Breast epithelium (tissue), 4 donors: ENCODE measurements at regions not wholly inside any gene's neighbourhood (a gene's known extent, or its start where the extent isn't known, plus 50 kb on each side); places are given as distances from the start of the nearest gene placed in this dataset.

Experiments
- DNase-seq, 2 donors: peaks; one replicate each; pipeline ENCODE4 v3.0.0-alpha.2; 2019; ENCODE audit warnings: low spot score in 2 of 2
- H3K27ac ChIP-seq, 2 donors: fragments of 200-600 bp; sonication (generic) in 1 of 2; one replicate each; pipeline ENCODE4 v1.5.1; 2016 to 2019; ENCODE audit warnings: mild to moderate bottlenecking in 1 of 2
- H3K27me3 ChIP-seq, 2 donors: fragments of 200-600 bp; sonication (generic) in 1 of 2; one replicate each; pipeline versions ENCODE4 v1.5.1 to v1.6.0; 2017 to 2019; ENCODE audit warnings: control low read depth in 1 of 2, mild to moderate bottlenecking in 1 of 2
- H3K36me3 ChIP-seq: fragments of 200-600 bp; one replicate; pipeline ENCODE4 v1.5.1; 2019
- H3K4me1 ChIP-seq, 2 donors: fragments of 200-600 bp; sonication (generic); one replicate each; pipeline ENCODE4 v1.5.1; 2016 to 2019; ENCODE audit warnings: control low read depth in 1 of 2
- H3K4me3 ChIP-seq, 3 donors: fragments of 200-600 bp; sonication (generic); 1 replicate in 2 of 3; 2 replicates in 1 of 3; pipeline ENCODE4 v1.5.1; 2016 to 2019; ENCODE audit warnings: mild to moderate bottlenecking in 3 of 3, moderate library complexity in 2 of 3
- H3K9me3 ChIP-seq, 2 donors: fragments of 200-600 bp; sonication (generic) in 1 of 2; one replicate each; pipeline ENCODE4 v1.5.1; 2016 to 2019; ENCODE audit warnings: control low read depth in 1 of 2
- POLR2A ChIP-seq: fragments of 450-650 bp; IDR thresholded peaks from one replicate; pipeline ENCODE4 v1.6.1; 2016; ENCODE audit warnings: antibody characterized with exemption, mild to moderate bottlenecking, moderate library complexity
- POLR2AphosphoS5 ChIP-seq, 3 donors: sonication (generic); formaldehyde crosslinking; IDR thresholded peaks; one replicate each; pipeline ENCODE4 v1.6.1; 2017; ENCODE audit warnings: antibody characterized with exemption in 3 of 3
- intact Hi-C: fragments of 100-400 bp; cut with DNase I; formaldehyde crosslinking; loops from one replicate; pipeline ENCODE4 v1.15.1; 2023; ENCODE audit warnings: low total_unique reads
- TF ChIP-seq, protein P1 (sequence below), 3 donors: fragments of 450-650 bp; IDR thresholded peaks; one replicate each; pipeline ENCODE4 v1.5.1; 2016 to 2017; ENCODE audit warnings: antibody characterized with exemption in 3 of 3, mild to moderate bottlenecking in 3 of 3, moderate library complexity in 3 of 3

DNA sequence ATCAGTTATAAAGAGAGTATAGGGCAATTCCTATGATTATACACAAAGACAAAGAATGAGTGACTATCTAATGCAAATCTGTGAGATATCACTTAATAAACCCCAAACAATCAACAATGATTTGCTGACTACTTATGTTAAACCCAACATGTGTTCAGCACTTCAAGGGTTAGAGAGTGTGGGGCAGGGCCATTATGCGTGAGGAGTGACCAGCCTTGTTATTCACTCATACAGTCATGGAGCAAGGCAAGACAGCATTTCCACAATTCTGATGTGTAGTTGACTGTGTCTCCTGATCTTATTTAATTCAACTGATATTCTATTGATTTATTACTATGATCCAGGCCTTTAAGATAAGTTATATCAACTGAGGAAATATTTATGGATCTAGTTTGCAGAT, 251.7 kb downstream of the CYRIA start:
- H3K36me3 ChIP-seq = no peaks in the 10 kb centered on the region
- TF ChIP-seq POLR2A = no peak
- TF ChIP-seq, protein P1, sequence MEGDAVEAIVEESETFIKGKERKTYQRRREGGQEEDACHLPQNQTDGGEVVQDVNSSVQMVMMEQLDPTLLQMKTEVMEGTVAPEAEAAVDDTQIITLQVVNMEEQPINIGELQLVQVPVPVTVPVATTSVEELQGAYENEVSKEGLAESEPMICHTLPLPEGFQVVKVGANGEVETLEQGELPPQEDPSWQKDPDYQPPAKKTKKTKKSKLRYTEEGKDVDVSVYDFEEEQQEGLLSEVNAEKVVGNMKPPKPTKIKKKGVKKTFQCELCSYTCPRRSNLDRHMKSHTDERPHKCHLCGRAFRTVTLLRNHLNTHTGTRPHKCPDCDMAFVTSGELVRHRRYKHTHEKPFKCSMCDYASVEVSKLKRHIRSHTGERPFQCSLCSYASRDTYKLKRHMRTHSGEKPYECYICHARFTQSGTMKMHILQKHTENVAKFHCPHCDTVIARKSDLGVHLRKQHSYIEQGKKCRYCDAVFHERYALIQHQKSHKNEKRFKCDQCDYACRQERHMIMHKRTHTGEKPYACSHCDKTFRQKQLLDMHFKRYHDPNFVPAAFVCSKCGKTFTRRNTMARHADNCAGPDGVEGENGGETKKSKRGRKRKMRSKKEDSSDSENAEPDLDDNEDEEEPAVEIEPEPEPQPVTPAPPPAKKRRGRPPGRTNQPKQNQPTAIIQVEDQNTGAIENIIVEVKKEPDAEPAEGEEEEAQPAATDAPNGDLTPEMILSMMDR (IDR thresholded peaks at IDR 0.05) = no peak
- no peak for TF ChIP-seq POLR2AphosphoS5 (IDR thresholded peaks at IDR 0.05)
- DNase-seq = no peak
- intact Hi-C loops = no loop called here
- H3K4me3 ChIP-seq = no peak overlapping the region
- peaks cover 0 to 4% of the 10 kb centered on the region in 2 donors for H3K9me3 ChIP-seq
- H3K27me3 ChIP-seq = no peaks in the 10 kb centered on the region
- H3K4me1 ChIP-seq = no peaks in the 10 kb centered on the region
- H3K27ac ChIP-seq = no peak overlapping the region

- no peak for DNase-seq
- no peak for TF ChIP-seq POLR2AphosphoS5 (IDR thresholded peaks at IDR 0.05)
- TF ChIP-seq, protein P1 (IDR thresholded peaks at IDR 0.05) = no peak
- no peak for TF ChIP-seq POLR2A
- H3K9me3 ChIP-seq = peaks cover 0 to 4% of the 10 kb centered on the region in 2 donors
- H3K27me3 ChIP-seq = no peaks in the 10 kb centered on the region
- no peaks in the 10 kb centered on the region for H3K36me3 ChIP-seq
- intact Hi-C loops = no loop called here
- no peak overlapping the region for H3K4me3 ChIP-seq
- no peak overlapping the region for H3K27ac ChIP-seq
- no peaks in the 10 kb centered on the region for H3K4me1 ChIP-seq
Measured at GRCh38 chr2:16413285-16413684, 252.3 kb downstream of the CYRIA start.

- H3K27ac ChIP-seq = no peak overlapping the region
- H3K9me3 ChIP-seq = peaks cover 0 to 4% of the 10 kb centered on the region in 2 donors
- no peak overlapping the region for H3K4me3 ChIP-seq
- intact Hi-C loops = no loop called here
- H3K27me3 ChIP-seq = no peaks in the 10 kb centered on the region
- no peaks in the 10 kb centered on the region for H3K36me3 ChIP-seq
- no peaks in the 10 kb centered on the region for H3K4me1 ChIP-seq
- no peak for DNase-seq
- TF ChIP-seq, protein P1 (IDR thresholded peaks at IDR 0.05) = no peak
- no peak for TF ChIP-seq POLR2A
- no peak for TF ChIP-seq POLR2AphosphoS5 (IDR thresholded peaks at IDR 0.05)
Measured at GRCh38 chr2:16412321-16413030, 253.2 kb downstream of the CYRIA start.

DNA sequence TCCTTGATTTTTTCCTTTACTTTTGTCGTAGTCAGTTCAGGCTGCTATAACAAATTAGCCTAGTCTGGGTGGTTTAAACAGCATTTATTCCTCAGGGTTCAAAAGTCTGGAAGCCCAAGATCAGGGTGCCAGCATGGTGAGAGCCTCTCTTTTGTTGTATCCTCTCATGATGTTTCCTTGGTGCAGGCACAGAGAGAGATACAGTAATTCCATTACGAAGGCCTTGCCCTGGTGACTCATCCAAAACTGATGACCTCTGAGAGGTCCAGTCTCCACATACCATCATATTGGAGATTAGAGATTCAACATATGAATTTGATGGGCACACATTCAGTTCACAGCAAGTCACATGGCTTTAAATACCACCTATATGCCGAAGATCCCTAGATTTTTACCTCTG, 253.8 kb downstream of the CYRIA start:
- intact Hi-C loops = no loop called here

GRCh38 chr2:16409849-16410248, 255.8 kb downstream of the CYRIA start:
- Histone ChIP-seq H3K27me3 (no peaks in the 10 kb centered on the region), H3K27ac (no peak overlapping the region), H3K4me1 (no peaks in the 10 kb centered on the region), H3K36me3 (no peaks in the 10 kb centered on the region), H3K4me3 (no peak overlapping the region), H3K9me3 (no peaks in the 10 kb centered on the region)
- TF ChIP-seq POLR2AphosphoS5 (IDR thresholded peaks at IDR 0.05) = no peak
- no peak for TF ChIP-seq POLR2A
- TF ChIP-seq, protein P1 (IDR thresholded peaks at IDR 0.05) = no peak
- intact Hi-C loops = no loop called here
- DNase-seq = no peak

More for the DNA sequence above, 253.8 kb downstream of the CYRIA start:
- Histone ChIP-seq H3K4me3 (no peak overlapping the region), H3K27ac (no peak overlapping the region), H3K4me1 (no peaks in the 10 kb centered on the region), H3K27me3 (no peaks in the 10 kb centered on the region), H3K36me3 (no peaks in the 10 kb centered on the region), H3K9me3 (peaks cover 0 to 4% of the 10 kb centered on the region in 2 donors)
- TF ChIP-seq, protein P1 (IDR thresholded peaks at IDR 0.05) = no peak
- TF ChIP-seq POLR2AphosphoS5 (IDR thresholded peaks at IDR 0.05) (no peak), POLR2A (no peak)
- no peak for DNase-seq
